OCI-LY7 (cell line): ENCODE measurements at regions not wholly inside any gene's neighbourhood (a gene's known extent, or its start where the extent isn't known, plus 50 kb on each side); places are given as distances from the start of the nearest gene placed in this dataset.

ENCODE experiments used
- CTCF ChIP-seq: fragments of 200-600 bp; sonication (generic); conservative IDR thresholded peaks from 2 replicates; pipeline ENCODE4 v1.5.1; 2014; ENCODE audit warnings: mild to moderate bottlenecking, antibody characterized with exemption, low read length, moderate library complexity, mixed read lengths
- EZH2phosphoT487 ChIP-seq: fragments of 200-600 bp; sonication (generic); IDR thresholded peaks from 2 replicates; pipeline ENCODE4 v1.6.1; 2018; ENCODE audit warnings: low read depth, borderline replicate concordance, mild to moderate bottlenecking, mixed run types, antibody characterized with exemption, low read length, moderate library complexity, mixed read lengths

- TF ChIP-seq CTCF (no peak), EZH2phosphoT487 (no peak)
Measured at GRCh38 chrX:121902463-121902862, 855.1 kb downstream of the GLUD2 start.
